IMR-90 (cell line): ENCODE measurements at regions not wholly inside any gene's neighbourhood (a gene's known extent, or its start where the extent isn't known, plus 50 kb on each side); places are given as distances from the start of the nearest gene placed in this dataset.

Experiments used
- ATAC-seq: fragments of 200-7000 bp; cut with Tn5 transposase; 2 replicates; pipeline ENCODE4 v1.9.1; 2020; ENCODE audit warnings: low read depth, mild to moderate bottlenecking, moderate library complexity
- BruUV-seq: library from RNA; stranded (reverse); fragments of 400-500 nt; replicated peaks from 2 replicates; lab custom pipeline; 2021; lab: Mats Ljungman, UMichigan
- CTCF ChIA-PET: fragments of 300-600 bp; formaldehyde crosslinking; extraction: SDS; loops from one replicate; lab custom pipeline; 2021; ENCODE audit warnings: antibody characterized with exemption; lab: Yijun Ruan, JAX
- POLR2A ChIA-PET: fragments of 300-600 bp; sonication (Branson Sonifier 250); formaldehyde crosslinking; loops from one replicate; lab custom pipeline; 2022; ENCODE audit warnings: antibody characterized with exemption; ENCODE audit not compliant: unreplicated experiment; lab: Charles Lee
- DNase-seq: peaks from one replicate; pipeline ENCODE4 v3.0.0; 2013
- H2AFZ ChIP-seq: replicated peaks from 2 replicates; pipeline ENCODE3; 2013; ENCODE audit warnings: low read length, mild to moderate bottlenecking; ENCODE audit not compliant: poor library complexity
- H2AK5ac ChIP-seq: 2 replicates; pipeline ENCODE4 v1.6.1; 2013; ENCODE audit warnings: low read depth, low read length, inconsistent platforms
- H2AK9ac ChIP-seq: replicated peaks from 2 replicates; pipeline ENCODE3; 2013; ENCODE audit warnings: mild to moderate bottlenecking, low read depth, low read length, moderate library complexity; ENCODE audit not compliant: poor library complexity
- H2BK120ac ChIP-seq: 2 replicates; pipeline ENCODE4 v1.6.1; 2013; ENCODE audit warnings: low read depth, low read length, inconsistent platforms
- H2BK15ac ChIP-seq: 3 replicates; pipeline ENCODE4 v1.6.1; 2013; ENCODE audit warnings: low read depth, low read length, inconsistent platforms
- H2BK20ac ChIP-seq: 2 replicates; pipeline ENCODE4 v1.6.1; 2013; ENCODE audit warnings: low read depth, mild to moderate bottlenecking, inconsistent platforms, low read length, moderate library complexity
- H2BK5ac ChIP-seq: 2 replicates; pipeline ENCODE4 v1.6.1; 2013; ENCODE audit warnings: mild to moderate bottlenecking, low read depth, low read length, inconsistent platforms; ENCODE audit not compliant: poor library complexity, severe bottlenecking
- H3K14ac ChIP-seq: replicated peaks from 2 replicates; pipeline ENCODE4 v1.6.1; 2013; ENCODE audit warnings: low read depth, low read length, inconsistent platforms
- H3K18ac ChIP-seq: 2 replicates; pipeline ENCODE4 v1.6.1; 2013; ENCODE audit warnings: low read depth, low read length, control low read depth
- H3K23ac ChIP-seq: 2 replicates; pipeline ENCODE4 v1.6.1; 2013; ENCODE audit warnings: low read depth, low read length, inconsistent platforms
- H3K27ac ChIP-seq: 2 replicates; pipeline ENCODE4 v1.5.1; 2013; ENCODE audit warnings: mild to moderate bottlenecking, control low read depth, low read length; ENCODE audit not compliant: insufficient read depth
- H3K27me3 ChIP-seq: 2 replicates; pipeline ENCODE4 v1.6.1; 2013; ENCODE audit warnings: low read length; ENCODE audit not compliant: control insufficient read depth, insufficient read depth
- H3K36me3 ChIP-seq: 2 replicates; pipeline ENCODE4 v1.6.1; 2013; ENCODE audit warnings: low read length, mixed read lengths; ENCODE audit not compliant: control insufficient read depth, insufficient read depth
- H3K4ac ChIP-seq: 2 replicates; pipeline ENCODE4 v1.6.1; 2013; ENCODE audit warnings: low read depth, low read length, inconsistent platforms
- H3K4me1 ChIP-seq: 2 replicates; pipeline ENCODE4 v1.6.1; 2013; ENCODE audit warnings: low read length, mixed read lengths; ENCODE audit not compliant: control insufficient read depth, insufficient read depth
- H3K4me2 ChIP-seq: 2 replicates; pipeline ENCODE4 v1.6.1; 2013; ENCODE audit warnings: low read depth, mild to moderate bottlenecking, control low read depth, low read length, moderate library complexity
- H3K4me3 ChIP-seq: 2 replicates; pipeline ENCODE4 v1.5.1; 2013; ENCODE audit warnings: low read depth, mild to moderate bottlenecking, control low read depth, low read length, moderate library complexity; ENCODE audit not compliant: insufficient read depth
- H3K56ac ChIP-seq: 2 replicates; pipeline ENCODE4 v1.6.1; 2013; ENCODE audit warnings: low read length, inconsistent platforms; ENCODE audit not compliant: insufficient read depth; ENCODE audit errors: extremely low read depth
- H3K79me1 ChIP-seq, 2 experiments: 2 replicates each; pipeline ENCODE4 v1.6.1; 2013; ENCODE audit warnings: low read length in 2 of 2, inconsistent platforms in 1 of 2, low read depth in 1 of 2
- H3K9ac ChIP-seq: 2 replicates; pipeline ENCODE4 v1.6.1; 2013; ENCODE audit warnings: low read depth, low read length, control low read depth
- H3K9me1 ChIP-seq: 2 replicates; pipeline ENCODE4 v1.6.1; 2013; ENCODE audit warnings: low read length, inconsistent platforms; ENCODE audit not compliant: insufficient read depth
- H3K9me3 ChIP-seq: 2 replicates; pipeline ENCODE4 v1.6.1; 2013; ENCODE audit warnings: low read length; ENCODE audit not compliant: control insufficient read depth, insufficient read depth
- H4K20me1 ChIP-seq: 2 replicates; pipeline ENCODE4 v1.6.1; 2013; ENCODE audit warnings: low read length, inconsistent platforms; ENCODE audit not compliant: insufficient read depth
- H4K5ac ChIP-seq: 2 replicates; pipeline ENCODE4 v1.6.1; 2013; ENCODE audit warnings: mild to moderate bottlenecking, low read depth, low read length, control low read depth
- H4K8ac ChIP-seq, 2 experiments: 2 replicates each; pipeline ENCODE4 v1.6.1; 2013; ENCODE audit warnings: low read depth in 2 of 2, low read length in 2 of 2, control low read depth in 1 of 2, inconsistent platforms in 1 of 2
- H4K91ac ChIP-seq: 2 replicates; pipeline ENCODE4 v1.6.1; 2013; ENCODE audit warnings: low read depth, low read length, inconsistent platforms; ENCODE audit not compliant: insufficient read depth
- BHLHE40 ChIP-seq: fragments of 150-350 bp; IDR thresholded peaks from 2 replicates; pipeline ENCODE4 v1.6.1; 2016; ENCODE audit warnings: mild to moderate bottlenecking, low read depth, low read length
- CEBPB ChIP-seq: IDR thresholded peaks from 2 replicates; pipeline ENCODE4 v1.6.1; 2012; ENCODE audit warnings: low read depth, low read length, improper control_type of control experiment
- CTCF ChIP-seq: conservative IDR thresholded peaks from 2 replicates; pipeline ENCODE4 v1.5.1; 2012; ENCODE audit warnings: mild to moderate bottlenecking, low read depth, low read length, improper control_type of control experiment
- ELK1 ChIP-seq: fragments of 150-350 bp; IDR thresholded peaks from 2 replicates; pipeline ENCODE4 v1.6.1; 2016; ENCODE audit warnings: low read depth, mild to moderate bottlenecking, low read length, moderate library complexity, borderline replicate concordance
- MAFK ChIP-seq: IDR thresholded peaks from 2 replicates; pipeline ENCODE4 v1.6.1; 2012; ENCODE audit warnings: low read depth, low read length, improper control_type of control experiment
- MAZ ChIP-seq: IDR thresholded peaks from 2 replicates; pipeline ENCODE4 v1.6.1; 2012; ENCODE audit warnings: low read depth, mild to moderate bottlenecking, low read length, improper control_type of control experiment, moderate library complexity, borderline replicate concordance
- NFE2L2 ChIP-seq: fragments of 150-350 bp; IDR thresholded peaks from 2 replicates; pipeline ENCODE4 v1.6.1; 2016; ENCODE audit warnings: low read depth, mild to moderate bottlenecking, low read length
- POLR2A ChIP-seq: IDR thresholded peaks from 2 replicates; pipeline ENCODE4 v1.6.1; 2012; ENCODE audit warnings: mild to moderate bottlenecking, low read depth, low read length
- RCOR1 ChIP-seq: IDR thresholded peaks from 2 replicates; pipeline ENCODE4 v1.6.1; 2012; ENCODE audit warnings: mild to moderate bottlenecking, low read length, improper control_type of control experiment; ENCODE audit not compliant: insufficient replicate concordance
- SMC3 ChIP-seq: fragments of 150-350 bp; IDR thresholded peaks from 2 replicates; pipeline ENCODE4 v1.6.1; 2016; ENCODE audit warnings: low read depth, mild to moderate bottlenecking, antibody characterized with exemption, low read length, moderate library complexity
- USF2 ChIP-seq: fragments of 150-350 bp; IDR thresholded peaks from 2 replicates; pipeline ENCODE4 v1.6.1; 2017; ENCODE audit warnings: mild to moderate bottlenecking, antibody characterized with exemption, low read length, low read depth
- WGBS, 2 experiments: methylation state at CpG; one replicate each; pipeline versions ENCODE4 v1.1.5 to v1.1.7; 2013; ENCODE audit warnings: missing lambda C conversion rate in 2 of 2; ENCODE audit not compliant: insufficient read length in 1 of 2; ENCODE audit errors: extremely low coverage in 2 of 2; 5-methylcytosine and 5-hydroxymethylcytosine counted together
- dilution Hi-C: fragments of 300-500 bp; cut with HindIII; formaldehyde crosslinking; loops from one replicate; pipeline ENCODE4 v1.14.3; 2018; ENCODE audit warnings: low sequenced_read_pairs; ENCODE audit not compliant: unreplicated experiment
- in situ Hi-C: fragments of 300-500 bp; cut with MboI; formaldehyde crosslinking; loops from 3 replicates; pipeline ENCODE4 v1.14.3; 2019; ENCODE audit warnings: low sequenced_read_pairs, inconsistent platforms, mixed read lengths
- intact Hi-C: fragments of 100-400 bp; cut with micrococcal nuclease; formaldehyde crosslinking; loops from 2 replicates; pipeline ENCODE4 v1.10.0; 2022

GRCh38 chr6:113650610-113650979 lies 206.6 kb upstream of the MARCKS start:
- dilution Hi-C loops (no loop called here), in situ Hi-C loops (no loop called here), intact Hi-C loops (no loop called here)
- Histone ChIP-seq H2AK5ac (no peak overlapping the region), H2BK20ac (no peak overlapping the region), H3K56ac (no peak overlapping the region), H2BK120ac (no peak overlapping the region), H4K91ac (no peak overlapping the region), H3K27me3 (no peaks in the 10 kb centered on the region; the same call in 1 of the 2 replicates), H2BK15ac (no peak overlapping the region), H3K4ac (no peak overlapping the region), H2AFZ (no peak overlapping the region), H3K14ac (no peak overlapping the region), H3K79me1 (no peaks in the 10 kb centered on the region), H3K4me2 (no peak overlapping the region), H3K4me3 (no peak overlapping the region), H4K20me1 (no peaks in the 10 kb centered on the region), H3K27ac (no peak overlapping the region), H2AK9ac (no peak overlapping the region), H3K9ac (no peak overlapping the region), H3K36me3 (no peaks in the 10 kb centered on the region), H3K4me1 (peaks cover 2% of the 10 kb centered on the region; the same call in 1 of the 2 replicates), H3K23ac (no peak overlapping the region), H4K8ac (no peak overlapping the region), H3K9me3 (no peaks in the 10 kb centered on the region), H2BK5ac (no peak overlapping the region), H4K5ac (no peak overlapping the region), H3K18ac (no peak overlapping the region), H3K9me1 (no peaks in the 10 kb centered on the region; the same call in 1 of the 2 replicates)
- TF ChIP-seq CEBPB (no peak), CTCF (no peak), MAZ (no peak), ELK1 (no peak), SMC3 (no peak), BHLHE40 (no peak), NFE2L2 (no peak), POLR2A (no peak), RCOR1 (no peak), MAFK (no peak), USF2 (no peak)
- POLR2A ChIA-PET = no interaction called here
- WGBS, 2 experiments = 100% methylated on average over 1 of the region's 8 CpGs; no CpG with 5 or more reads in 1 of the 2 experiments
- CTCF ChIA-PET = no interaction called here
- DNase-seq (no peak), ATAC-seq (no peak)
- BruUV-seq = no TSS peak
